ENCODE measurements at regions not wholly inside any gene's neighbourhood (a gene's known extent, or its start where the extent isn't known, plus 50 kb on each side); places are given as distances from the start of the nearest gene placed in this dataset.
A peak's percentile ranks its signal among the peaks of the same experiment; 100 is the strongest.

- TF ChIP-seq E2F8 (IDR thresholded peaks at IDR 0.05; ENCODE audit: low read depth, partially characterized antibody) (no peak), CREBBP (IDR thresholded peaks at IDR 0.05; ENCODE audit: low read depth, low read length) (no peak), HEY1 (CRISPR knock-in tag; IDR thresholded peaks at IDR 0.05; ENCODE audit: borderline replicate concordance) (no peak), GMEB1 (CRISPR knock-in tag; IDR thresholded peaks at IDR 0.05) (no peak), SMAD1 (IDR thresholded peaks at IDR 0.05; ENCODE audit: low read depth, low read length, partially characterized antibody) (no peak), ARID1B (IDR thresholded peaks at IDR 0.05) (peak; percentile 55), BRD4 (IDR thresholded peaks at IDR 0.05) (no peak), NEUROD1 (IDR thresholded peaks at IDR 0.05; ENCODE audit: borderline replicate concordance, low read depth, low read length, partially characterized antibody) (no peak), SOX6 (IDR thresholded peaks at IDR 0.05) (peak; percentile 38; the same call in 1 of the 2 replicates), SMARCA4 (IDR thresholded peaks at IDR 0.05) (peak; percentile 61; the same call in 1 of the 2 replicates), THAP7 (CRISPR knock-in tag; IDR thresholded peaks at IDR 0.05) (no peak), CTBP1 (IDR thresholded peaks at IDR 0.05; ENCODE audit: borderline replicate concordance) (peak; percentile 79), ZNF407 (IDR thresholded peaks at IDR 0.05; ENCODE audit: low read depth) (no peak), RFX1 (IDR thresholded peaks at IDR 0.05) (no peak)
These were observed 96.6 kb upstream of the MAN1A1 start (continued) for GRCh38 chr6:119446115-119446554.
